Lower leg skin (tissue), 3 donors: ENCODE measurements at regions not wholly inside any gene's neighbourhood (a gene's known extent, or its start where the extent isn't known, plus 50 kb on each side); places are given as distances from the start of the nearest gene placed in this dataset.

Source experiments
- POLR2A ChIP-seq, 2 donors: fragments of 450-650 bp; IDR thresholded peaks; one replicate each; pipeline ENCODE4 v1.6.1; 2016 to 2017; ENCODE audit warnings: antibody characterized with exemption in 2 of 2, mild to moderate bottlenecking in 1 of 2, moderate library complexity in 1 of 2
- TF ChIP-seq, protein P1 (sequence below), 3 donors: fragments of 450-650 bp; IDR thresholded peaks; one replicate each; pipeline ENCODE4 v1.5.1; 2016; ENCODE audit warnings: antibody characterized with exemption in 3 of 3, mild to moderate bottlenecking in 3 of 3, moderate library complexity in 2 of 3

DNA sequence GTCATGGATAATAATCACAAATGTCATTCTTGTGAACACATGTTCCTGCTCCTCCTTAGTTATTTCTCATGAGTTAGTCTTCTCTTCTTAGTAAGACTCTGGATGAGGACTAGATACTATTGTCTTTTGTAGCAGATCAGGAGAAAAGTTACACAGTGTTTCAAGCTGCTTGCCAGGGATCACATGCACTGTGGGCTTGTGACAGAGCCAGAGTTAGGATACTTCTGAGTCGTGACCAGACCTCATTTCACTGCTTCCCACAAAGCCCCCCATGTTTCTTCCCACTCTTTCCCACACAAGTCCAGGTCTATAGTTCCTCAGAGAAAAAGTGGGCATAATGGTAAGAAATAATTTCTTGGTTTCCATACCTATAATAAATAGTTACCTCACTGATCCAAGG lies 80.2 kb upstream of the LRATD1 start:
- TF ChIP-seq, protein P1, sequence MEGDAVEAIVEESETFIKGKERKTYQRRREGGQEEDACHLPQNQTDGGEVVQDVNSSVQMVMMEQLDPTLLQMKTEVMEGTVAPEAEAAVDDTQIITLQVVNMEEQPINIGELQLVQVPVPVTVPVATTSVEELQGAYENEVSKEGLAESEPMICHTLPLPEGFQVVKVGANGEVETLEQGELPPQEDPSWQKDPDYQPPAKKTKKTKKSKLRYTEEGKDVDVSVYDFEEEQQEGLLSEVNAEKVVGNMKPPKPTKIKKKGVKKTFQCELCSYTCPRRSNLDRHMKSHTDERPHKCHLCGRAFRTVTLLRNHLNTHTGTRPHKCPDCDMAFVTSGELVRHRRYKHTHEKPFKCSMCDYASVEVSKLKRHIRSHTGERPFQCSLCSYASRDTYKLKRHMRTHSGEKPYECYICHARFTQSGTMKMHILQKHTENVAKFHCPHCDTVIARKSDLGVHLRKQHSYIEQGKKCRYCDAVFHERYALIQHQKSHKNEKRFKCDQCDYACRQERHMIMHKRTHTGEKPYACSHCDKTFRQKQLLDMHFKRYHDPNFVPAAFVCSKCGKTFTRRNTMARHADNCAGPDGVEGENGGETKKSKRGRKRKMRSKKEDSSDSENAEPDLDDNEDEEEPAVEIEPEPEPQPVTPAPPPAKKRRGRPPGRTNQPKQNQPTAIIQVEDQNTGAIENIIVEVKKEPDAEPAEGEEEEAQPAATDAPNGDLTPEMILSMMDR (IDR thresholded peaks at IDR 0.05): no peak
- TF ChIP-seq POLR2A (IDR thresholded peaks at IDR 0.05): no peak
